Mesenchymal stem cell (in vitro differentiated cells and primary cell): ENCODE measurements at regions not wholly inside any gene's neighbourhood (a gene's known extent, or its start where the extent isn't known, plus 50 kb on each side); places are given as distances from the start of the nearest gene placed in this dataset.

Experiments
- DNase-seq: peaks from one replicate; pipeline ENCODE4 v3.0.0-alpha.2; 2013
- H2AFZ ChIP-seq: one replicate; pipeline ENCODE4 v1.6.1; 2013; ENCODE audit warnings: low read depth, mild to moderate bottlenecking, control low read depth, inconsistent platforms, low read length, moderate library complexity
- H2AK5ac ChIP-seq: 2 replicates; pipeline ENCODE4 v1.6.1; 2013; ENCODE audit warnings: low read length, moderate library complexity, mild to moderate bottlenecking, inconsistent platforms; ENCODE audit not compliant: severe bottlenecking
- H2BK120ac ChIP-seq: one replicate; pipeline ENCODE4 v1.6.1; 2013; ENCODE audit warnings: low read depth, mild to moderate bottlenecking, inconsistent platforms, low read length, moderate library complexity
- H2BK12ac ChIP-seq, 2 experiments: one replicate each; pipeline ENCODE4 v1.6.1; 2013; ENCODE audit warnings: inconsistent platforms in 2 of 2, low read length in 2 of 2, mild to moderate bottlenecking in 2 of 2, moderate library complexity in 2 of 2, control low read depth in 1 of 2
- H2BK15ac ChIP-seq: one replicate; pipeline ENCODE4 v1.6.1; 2013; ENCODE audit warnings: mild to moderate bottlenecking, low read depth, inconsistent platforms; ENCODE audit not compliant: poor library complexity, severe bottlenecking
- H2BK5ac ChIP-seq: 2 replicates; pipeline ENCODE4 v1.6.1; 2013; ENCODE audit warnings: low read depth, mild to moderate bottlenecking, low read length, control low read depth, inconsistent platforms; ENCODE audit not compliant: poor library complexity, severe bottlenecking
- H3K14ac ChIP-seq, 2 experiments: one replicate each; pipeline ENCODE4 v1.6.1; 2013; ENCODE audit warnings: inconsistent platforms in 2 of 2, low read length in 2 of 2, control low read depth in 1 of 2, mild to moderate bottlenecking in 1 of 2, moderate library complexity in 1 of 2
- H3K18ac ChIP-seq, 2 experiments: one replicate each; pipeline ENCODE4 v1.6.1; 2013; ENCODE audit warnings: inconsistent platforms in 2 of 2, low read length in 2 of 2, control low read depth in 1 of 2, low read depth in 1 of 2, mild to moderate bottlenecking in 1 of 2
- H3K23ac ChIP-seq, 2 experiments: one replicate each; pipeline ENCODE4 v1.6.1; 2013; ENCODE audit warnings: inconsistent platforms in 2 of 2, low read length in 2 of 2, mild to moderate bottlenecking in 2 of 2, moderate library complexity in 2 of 2, control low read depth in 1 of 2
- H3K27ac ChIP-seq: 2 replicates; pipeline ENCODE4 v1.5.1; 2013; ENCODE audit warnings: mild to moderate bottlenecking, moderate library complexity, low read length, control low read depth, inconsistent platforms; ENCODE audit not compliant: poor library complexity, severe bottlenecking
- H3K27me3 ChIP-seq, 2 experiments: 2 replicates each; pipeline versions ENCODE4 v1.6.1 to v1.7.0; 2013; ENCODE audit warnings: low read length in 2 of 2, mild to moderate bottlenecking in 2 of 2, moderate library complexity in 2 of 2, control low read depth in 1 of 2, inconsistent platforms in 1 of 2; ENCODE audit not compliant: control insufficient read depth in 1 of 2, insufficient read depth in 1 of 2
- H3K36me3 ChIP-seq, 2 experiments: 2 replicates each; pipeline versions ENCODE4 v1.6.1 to v1.7.0; 2013; ENCODE audit warnings: low read length in 2 of 2, control low read depth in 1 of 2, inconsistent platforms in 1 of 2, low read depth in 1 of 2, mild to moderate bottlenecking in 1 of 2; ENCODE audit not compliant: insufficient read depth in 2 of 2, control insufficient read depth in 1 of 2
- H3K4ac ChIP-seq, 2 experiments: one replicate each; pipeline ENCODE4 v1.6.1; 2013; ENCODE audit warnings: inconsistent platforms in 2 of 2, low read length in 2 of 2, mild to moderate bottlenecking in 2 of 2, moderate library complexity in 2 of 2, control low read depth in 1 of 2, low read depth in 1 of 2
- H3K4me1 ChIP-seq: 2 replicates; pipeline ENCODE4 v1.6.1; 2013; ENCODE audit warnings: low read depth, low read length, control low read depth; ENCODE audit not compliant: control insufficient read depth, insufficient read depth
- H3K4me2 ChIP-seq: 2 replicates; pipeline ENCODE4 v1.6.1; 2013; ENCODE audit warnings: low read length, mild to moderate bottlenecking, inconsistent platforms; ENCODE audit not compliant: poor library complexity, severe bottlenecking
- H3K4me3 ChIP-seq, 2 experiments: 2 replicates each; pipeline versions ENCODE4 v1.5.1 to v1.7.0; 2013; ENCODE audit warnings: low read length in 2 of 2, mild to moderate bottlenecking in 2 of 2, control low read depth in 1 of 2, low read depth in 1 of 2; ENCODE audit not compliant: insufficient read depth in 1 of 2
- H3K79me1 ChIP-seq: replicated peaks from 2 replicates; pipeline ENCODE4 v1.6.1; 2013; ENCODE audit warnings: mild to moderate bottlenecking, control low read depth, low read length, inconsistent platforms; ENCODE audit not compliant: poor library complexity, severe bottlenecking
- H3K9ac ChIP-seq: 2 replicates; pipeline ENCODE4 v1.7.0; 2013; ENCODE audit warnings: mild to moderate bottlenecking, low read length, moderate library complexity
- H3K9me3 ChIP-seq: 2 replicates; pipeline ENCODE4 v1.7.0; 2013; ENCODE audit warnings: mild to moderate bottlenecking, low read length; ENCODE audit not compliant: control insufficient read depth
- H4K8ac ChIP-seq: one replicate; pipeline ENCODE4 v1.6.1; 2013; ENCODE audit warnings: inconsistent platforms, mild to moderate bottlenecking, low read length, moderate library complexity
- H4K91ac ChIP-seq: one replicate; pipeline ENCODE4 v1.6.1; 2013; ENCODE audit warnings: mild to moderate bottlenecking, low read length, inconsistent platforms
- WGBS: methylation state at CpG from one replicate; pipeline ENCODE4 v1.1.7; 2013; ENCODE audit warnings: mixed read lengths; 5-methylcytosine and 5-hydroxymethylcytosine counted together

DNA sequence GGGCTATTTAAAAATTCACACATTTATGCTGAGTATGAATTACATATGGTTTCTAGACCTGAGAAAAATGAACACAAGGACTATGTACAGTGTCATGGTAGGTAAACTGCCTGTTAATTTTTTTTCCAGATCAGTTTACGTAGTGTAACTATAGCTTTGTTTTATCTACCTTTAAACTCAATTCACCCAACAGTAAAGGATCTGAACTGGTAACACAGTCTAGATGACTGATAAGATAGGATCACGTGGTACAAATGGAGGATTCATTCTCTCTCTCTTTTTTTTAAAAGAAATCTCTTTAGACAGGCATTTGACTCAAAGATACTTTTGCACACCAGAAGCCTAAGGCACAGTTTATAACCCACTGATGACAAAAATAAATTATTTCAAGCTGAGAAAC lies 130.8 kb upstream of the ATP2B1 start:
- H4K8ac ChIP-seq, result no peak overlapping the region
- H3K18ac ChIP-seq, result no peak overlapping the region
- 64% methylated on average over 1 of the region's 2 CpGs for WGBS
- H3K23ac ChIP-seq, result no peak overlapping the region
- H3K4me3 ChIP-seq, result no peak overlapping the region
- no peak overlapping the region for H2BK12ac ChIP-seq
- DNase-seq, result no peak
- no peak overlapping the region for H3K14ac ChIP-seq
- no peak overlapping the region for H2BK15ac ChIP-seq
- H3K27me3 ChIP-seq, result no peaks in the 10 kb centered on the region
- no peak overlapping the region for H3K9ac ChIP-seq
- no peak overlapping the region for H3K4me2 ChIP-seq
- H3K4ac ChIP-seq, result no peak overlapping the region
- no peak overlapping the region for H2BK120ac ChIP-seq
- H3K79me1 ChIP-seq, result no peaks in the 10 kb centered on the region
- no peaks in the 10 kb centered on the region for H3K36me3 ChIP-seq
- H2AFZ ChIP-seq, result no peak overlapping the region
- no peak overlapping the region for H2BK5ac ChIP-seq
- H3K9me3 ChIP-seq, result no peaks in the 10 kb centered on the region
- no peak overlapping the region for H3K27ac ChIP-seq
- no peaks in the 10 kb centered on the region for H3K4me1 ChIP-seq
- H2AK5ac ChIP-seq, result no peak overlapping the region
- no peak overlapping the region for H4K91ac ChIP-seq

- WGBS, result 80% methylated on average over 1 of the region's 1 CpG
- no peaks in the 10 kb centered on the region for H3K27me3 ChIP-seq
- H3K9ac ChIP-seq, result no peak overlapping the region
- no peak overlapping the region for H3K14ac ChIP-seq
- no peaks in the 10 kb centered on the region for H3K36me3 ChIP-seq
- H3K23ac ChIP-seq, result no peak overlapping the region
- no peak overlapping the region for H2AFZ ChIP-seq
- H4K8ac ChIP-seq, result no peak overlapping the region
- no peak overlapping the region for H3K18ac ChIP-seq
- H3K4me3 ChIP-seq, result no peak overlapping the region
- H3K4me1 ChIP-seq, result no peaks in the 10 kb centered on the region
- no peaks in the 10 kb centered on the region for H3K9me3 ChIP-seq
- no peak overlapping the region for H3K4ac ChIP-seq
- DNase-seq, result no peak
- no peak overlapping the region for H2AK5ac ChIP-seq
- H2BK5ac ChIP-seq, result no peak overlapping the region
- H3K79me1 ChIP-seq, result no peaks in the 10 kb centered on the region
- H2BK120ac ChIP-seq, result no peak overlapping the region
- no peak overlapping the region for H3K27ac ChIP-seq
- no peak overlapping the region for H2BK15ac ChIP-seq
- no peak overlapping the region for H4K91ac ChIP-seq
- no peak overlapping the region for H2BK12ac ChIP-seq
- no peak overlapping the region for H3K4me2 ChIP-seq
Observed at GRCh38 chr12:89838833-89839232, 130.2 kb upstream of the ATP2B1 start.

DNA sequence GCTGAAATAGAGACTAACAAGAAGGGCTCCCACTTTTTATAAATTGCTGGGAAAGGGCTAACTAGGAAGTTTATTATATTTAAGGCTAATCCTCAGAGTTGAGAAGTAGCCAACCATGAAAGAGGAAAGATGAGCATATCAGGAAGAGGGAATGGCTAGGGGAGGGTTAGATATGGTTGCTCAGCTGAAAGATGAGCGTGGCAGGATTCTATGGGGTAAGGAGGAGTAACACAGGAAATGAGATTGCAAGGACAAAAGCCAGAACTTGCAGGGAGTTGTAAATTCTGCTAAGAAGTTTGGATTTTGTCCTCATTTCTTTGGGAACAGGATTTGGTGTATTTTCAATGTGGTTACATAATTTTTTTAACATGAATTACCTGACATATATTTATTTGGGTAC lies 127.4 kb upstream of the ATP2B1 start:
- no peaks in the 10 kb centered on the region for H3K27me3 ChIP-seq
- 44% methylated on average over 1 of the region's 1 CpG for WGBS
- no peak overlapping the region for H4K91ac ChIP-seq
- H3K18ac ChIP-seq, result peak overlapping the region in 1 of 2 experiments; percentile 33
- no peak overlapping the region for H3K9ac ChIP-seq
- no peak overlapping the region for H3K27ac ChIP-seq
- H3K9me3 ChIP-seq, result no peaks in the 10 kb centered on the region
- no peak overlapping the region for H2BK15ac ChIP-seq
- no peaks in the 10 kb centered on the region for H3K79me1 ChIP-seq
- H3K4me3 ChIP-seq, result no peak overlapping the region
- H2BK120ac ChIP-seq, result no peak overlapping the region
- no peak overlapping the region for H3K4me2 ChIP-seq
- no peaks in the 10 kb centered on the region for H3K36me3 ChIP-seq
- no peak overlapping the region for H3K4ac ChIP-seq
- H2AK5ac ChIP-seq, result no peak overlapping the region
- no peak for DNase-seq
- no peak overlapping the region for H3K14ac ChIP-seq
- no peak overlapping the region for H2AFZ ChIP-seq
- H3K23ac ChIP-seq, result no peak overlapping the region
- peaks cover 1% of the 10 kb centered on the region for H3K4me1 ChIP-seq
- H2BK5ac ChIP-seq, result no peak overlapping the region
- H4K8ac ChIP-seq, result no peak overlapping the region
- no peak overlapping the region for H2BK12ac ChIP-seq

DNA sequence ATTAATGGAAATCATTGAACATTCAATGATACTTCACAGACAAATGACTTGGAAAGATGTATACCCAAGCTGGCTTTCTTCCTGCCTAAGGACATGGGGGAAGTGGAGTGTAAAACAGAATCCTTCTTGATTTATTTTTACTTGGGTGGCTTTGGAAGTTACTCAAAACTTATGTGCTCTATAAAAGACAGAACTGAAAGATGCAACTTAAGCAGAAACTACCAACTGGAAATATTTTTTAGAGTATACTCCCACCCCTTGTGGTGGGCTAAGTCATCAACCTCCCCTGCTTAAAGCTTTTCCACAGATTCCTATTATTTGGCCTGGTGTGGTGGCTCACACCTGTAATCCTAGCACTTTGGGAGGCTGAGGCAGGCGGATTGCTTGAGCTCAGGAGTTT lies 126.0 kb upstream of the ATP2B1 start:
- H2BK5ac ChIP-seq, result no peak overlapping the region
- H3K14ac ChIP-seq, result no peak overlapping the region
- H3K36me3 ChIP-seq, result no peaks in the 10 kb centered on the region
- no peak overlapping the region for H4K8ac ChIP-seq
- no peak overlapping the region for H2AK5ac ChIP-seq
- H3K9me3 ChIP-seq, result no peaks in the 10 kb centered on the region
- H3K4ac ChIP-seq, result no peak overlapping the region
- no peak overlapping the region for H3K27ac ChIP-seq
- no peak overlapping the region for H2BK12ac ChIP-seq
- no peaks in the 10 kb centered on the region for H3K27me3 ChIP-seq
- no peak overlapping the region for H3K9ac ChIP-seq
- H3K18ac ChIP-seq, result no peak overlapping the region
- no peak overlapping the region for H3K4me2 ChIP-seq
- peaks cover 1% of the 10 kb centered on the region for H3K4me1 ChIP-seq
- DNase-seq, result no peak
- H2AFZ ChIP-seq, result no peak overlapping the region
- no peaks in the 10 kb centered on the region for H3K79me1 ChIP-seq
- no peak overlapping the region for H2BK15ac ChIP-seq
- H3K23ac ChIP-seq, result no peak overlapping the region
- no peak overlapping the region for H4K91ac ChIP-seq
- no peak overlapping the region for H3K4me3 ChIP-seq
- WGBS, result 88% methylated on average over 1 of the region's 1 CpG
- H2BK120ac ChIP-seq, result no peak overlapping the region
